ENCODE measurements at regions not wholly inside any gene's neighbourhood (a gene's known extent, or its start where the extent isn't known, plus 50 kb on each side); places are given as distances from the start of the nearest gene placed in this dataset.

- H3K4me3 ChIP-seq (ENCODE audit: low read depth, low read length) = no peak overlapping the region
- DNase-seq (ENCODE audit: low read depth) = no peak
- no peak for TF ChIP-seq CTCF (IDR thresholded peaks at IDR 0.05; ENCODE audit: insufficient read depth, low read depth, low read length, missing control alignments)
These were observed 67.1 kb downstream of the SERPINA3 start for GRCh38 chr14:94679106-94679810.

GRCh38 chr14:94677747-94678146 is 65.6 kb downstream of the SERPINA3 start:
- TF ChIP-seq CTCF (IDR thresholded peaks at IDR 0.05; ENCODE audit: insufficient read depth, low read depth, low read length, missing control alignments) = no peak
- H3K4me3 ChIP-seq (ENCODE audit: low read depth, low read length) = no peak overlapping the region
- DNase-seq (ENCODE audit: low read depth) = no peak

- no peak overlapping the region for H3K4me3 ChIP-seq (ENCODE audit: low read depth, low read length)
- DNase-seq (ENCODE audit: low read depth) = no peak
- no peak for TF ChIP-seq CTCF (IDR thresholded peaks at IDR 0.05; ENCODE audit: insufficient read depth, low read depth, low read length, missing control alignments)
These were observed 65.0 kb downstream of the SERPINA3 start for GRCh38 chr14:94677213-94677612.

GRCh38 chr14:94676495-94677185 is 64.4 kb downstream of the SERPINA3 start:
- no peak for DNase-seq (ENCODE audit: low read depth)
- H3K4me3 ChIP-seq (ENCODE audit: low read depth, low read length) = no peak overlapping the region

GRCh38 chr14:94675036-94675435 is 62.8 kb downstream of the SERPINA3 start:
- TF ChIP-seq CTCF (IDR thresholded peaks at IDR 0.05; ENCODE audit: insufficient read depth, low read depth, low read length, missing control alignments) = no peak
- DNase-seq (ENCODE audit: low read depth) = no peak
- H3K4me3 ChIP-seq (ENCODE audit: low read depth, low read length) = no peak overlapping the region

More at GRCh38 chr14:94676495-94677185, 64.4 kb downstream of the SERPINA3 start:
- no peak for TF ChIP-seq CTCF (IDR thresholded peaks at IDR 0.05; ENCODE audit: insufficient read depth, low read depth, low read length, missing control alignments)

GRCh38 chr14:94673781-94674231 is 61.6 kb downstream of the SERPINA3 start:
- no peak for TF ChIP-seq CTCF (IDR thresholded peaks at IDR 0.05; ENCODE audit: insufficient read depth, low read depth, low read length, missing control alignments)
- H3K4me3 ChIP-seq (ENCODE audit: low read depth, low read length) = no peak overlapping the region
- DNase-seq (ENCODE audit: low read depth) = no peak

Data from GM12865 (cell line).